ENCODE measurements at regions not wholly inside any gene's neighbourhood (a gene's known extent, or its start where the extent isn't known, plus 50 kb on each side); places are given as distances from the start of the nearest gene placed in this dataset.

DNA sequence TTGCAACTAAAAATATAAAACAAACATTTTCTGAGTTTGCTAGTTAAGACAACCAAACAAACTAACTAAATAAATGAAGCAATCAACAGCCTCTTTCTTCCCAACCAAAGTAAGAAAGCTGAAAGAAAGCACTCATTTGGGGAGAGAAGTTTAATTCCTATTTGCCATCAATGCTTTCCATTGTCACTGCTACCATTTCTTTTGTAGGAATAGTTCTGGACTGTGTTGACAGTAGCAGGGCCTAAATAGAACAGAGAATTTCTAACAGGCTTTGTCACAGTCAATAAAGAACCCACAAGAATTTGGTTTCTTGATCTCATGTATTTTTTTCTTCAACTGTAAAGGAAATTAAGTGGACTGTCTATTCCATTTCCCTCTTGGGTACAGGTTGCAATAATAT lies 1886.4 kb upstream of the TENM3 start:
- TF ChIP-seq YBX1 (IDR thresholded peaks at IDR 0.05) (no peak), FOXM1 (IDR thresholded peaks at IDR 0.05; ENCODE audit: low read depth, low read length) (no peak), CHD2 (IDR thresholded peaks at IDR 0.05; ENCODE audit: borderline replicate concordance, low read depth, low read length) (no peak), CEBPB (IDR thresholded peaks at IDR 0.05; ENCODE audit: borderline replicate concordance in 1 of 2, low read depth in 2 of 2, low read length in 2 of 2) (no peak), GABPA (IDR thresholded peaks at IDR 0.05; ENCODE audit: low read depth) (no peak), TCF3 (IDR thresholded peaks at IDR 0.05; ENCODE audit: borderline replicate concordance, insufficient read depth, low read depth, low read length) (no peak), CREB1 (IDR thresholded peaks at IDR 0.05; ENCODE audit: low read depth) (no peak), RAD21 (IDR thresholded peaks at IDR 0.05; ENCODE audit: insufficient read depth, low read depth, low read length) (no peak), EZH2 (IDR thresholded peaks at IDR 0.05; ENCODE audit: borderline replicate concordance, control insufficient read depth, low read depth, low read length) (no peak), NFYB (IDR thresholded peaks at IDR 0.05; ENCODE audit: insufficient read depth, low read depth, low read length) (no peak), JUNB (IDR thresholded peaks at IDR 0.05) (no peak), PML (IDR thresholded peaks at IDR 0.05; ENCODE audit: low read length) (no peak), SRF (IDR thresholded peaks at IDR 0.05; ENCODE audit: low read depth in 2 of 2, low read length in 2 of 2) (no peak)
- TF ChIP-seq, protein P1, sequence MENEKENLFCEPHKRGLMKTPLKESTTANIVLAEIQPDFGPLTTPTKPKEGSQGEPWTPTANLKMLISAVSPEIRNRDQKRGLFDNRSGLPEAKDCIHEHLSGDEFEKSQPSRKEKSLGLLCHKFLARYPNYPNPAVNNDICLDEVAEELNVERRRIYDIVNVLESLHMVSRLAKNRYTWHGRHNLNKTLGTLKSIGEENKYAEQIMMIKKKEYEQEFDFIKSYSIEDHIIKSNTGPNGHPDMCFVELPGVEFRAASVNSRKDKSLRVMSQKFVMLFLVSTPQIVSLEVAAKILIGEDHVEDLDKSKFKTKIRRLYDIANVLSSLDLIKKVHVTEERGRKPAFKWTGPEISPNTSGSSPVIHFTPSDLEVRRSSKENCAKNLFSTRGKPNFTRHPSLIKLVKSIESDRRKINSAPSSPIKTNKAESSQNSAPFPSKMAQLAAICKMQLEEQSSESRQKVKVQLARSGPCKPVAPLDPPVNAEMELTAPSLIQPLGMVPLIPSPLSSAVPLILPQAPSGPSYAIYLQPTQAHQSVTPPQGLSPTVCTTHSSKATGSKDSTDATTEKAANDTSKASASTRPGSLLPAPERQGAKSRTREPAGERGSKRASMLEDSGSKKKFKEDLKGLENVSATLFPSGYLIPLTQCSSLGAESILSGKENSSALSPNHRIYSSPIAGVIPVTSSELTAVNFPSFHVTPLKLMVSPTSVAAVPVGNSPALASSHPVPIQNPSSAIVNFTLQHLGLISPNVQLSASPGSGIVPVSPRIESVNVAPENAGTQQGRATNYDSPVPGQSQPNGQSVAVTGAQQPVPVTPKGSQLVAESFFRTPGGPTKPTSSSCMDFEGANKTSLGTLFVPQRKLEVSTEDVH (IDR thresholded peaks at IDR 0.05; ENCODE audit: low read depth, partially characterized antibody): no peak

Data from GM12878 (cell line).